GM21717 (cell line): ENCODE measurements at regions not wholly inside any gene's neighbourhood (a gene's known extent, or its start where the extent isn't known, plus 50 kb on each side); places are given as distances from the start of the nearest gene placed in this dataset.
"Not testable (repeated sequence)": the region's sequence is repeated elsewhere in the genome, so short reads cannot be mapped to it uniquely, and the experiment has no call there.

Experiments used
- ATAC-seq: cut with Tn5 transposase; IDR thresholded peaks from one replicate; pipeline ENCODE4 v1.9.1; 2021; ENCODE audit warnings: mild to moderate bottlenecking, moderate library complexity; ENCODE audit not compliant: unreplicated experiment

DNA sequence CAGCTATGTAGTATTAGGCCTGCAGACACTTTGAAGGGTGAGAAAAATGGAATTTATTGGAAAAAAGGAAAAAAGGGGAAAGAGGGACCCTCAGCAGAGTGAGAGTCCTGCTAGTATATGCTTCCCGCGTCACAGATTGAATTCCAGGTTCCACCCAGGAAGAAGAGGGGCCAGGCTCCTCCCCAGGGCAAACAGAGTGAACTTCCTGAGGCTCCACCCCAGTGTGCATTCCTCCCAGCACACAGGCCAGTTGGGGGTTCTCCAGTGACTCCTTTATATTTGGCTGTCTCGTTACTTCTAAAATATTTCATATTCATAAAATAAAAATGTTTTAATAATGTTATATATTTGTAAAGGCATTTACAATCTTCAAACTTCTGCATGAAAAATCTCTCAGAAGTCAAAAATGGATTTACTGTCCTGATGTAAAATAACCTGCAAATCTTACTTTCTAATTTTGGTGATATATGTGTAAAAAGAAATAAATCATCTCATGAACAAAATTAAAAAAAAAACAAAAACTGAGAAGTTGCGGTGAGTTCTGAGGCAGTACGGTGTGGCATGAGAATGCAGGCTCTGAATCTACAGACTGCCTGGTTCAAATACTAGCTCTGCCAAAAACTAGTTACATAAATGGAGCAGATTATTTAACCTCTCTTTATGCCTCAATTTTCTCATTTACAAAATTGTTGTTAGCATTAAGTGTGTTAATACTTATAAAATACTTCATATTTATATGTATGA, 175.8 kb upstream of the P2RY1 start:
- ATAC-seq, result no peak

DNA sequence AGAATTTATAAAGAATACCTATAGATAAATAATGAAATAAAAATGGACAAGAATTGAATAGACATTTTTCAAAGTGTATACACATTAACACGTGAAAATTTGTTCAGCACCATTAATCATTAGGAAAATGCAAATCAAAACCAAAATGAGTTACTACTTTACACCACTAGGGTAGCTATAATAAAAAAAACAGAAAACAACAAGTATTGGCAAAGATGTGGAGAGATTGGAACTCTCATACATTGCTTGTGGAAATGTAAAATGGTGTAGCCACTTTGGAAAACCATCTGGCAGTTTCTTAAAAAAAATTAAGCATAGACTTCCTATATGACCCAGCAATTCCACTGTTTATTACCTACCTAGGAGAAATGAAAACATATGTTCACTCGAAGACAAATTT, 172.8 kb upstream of the P2RY1 start:
- ATAC-seq, result no peak

GRCh38 chr3:152664766-152665165, 170.2 kb upstream of the P2RY1 start:
- no peak for ATAC-seq

DNA sequence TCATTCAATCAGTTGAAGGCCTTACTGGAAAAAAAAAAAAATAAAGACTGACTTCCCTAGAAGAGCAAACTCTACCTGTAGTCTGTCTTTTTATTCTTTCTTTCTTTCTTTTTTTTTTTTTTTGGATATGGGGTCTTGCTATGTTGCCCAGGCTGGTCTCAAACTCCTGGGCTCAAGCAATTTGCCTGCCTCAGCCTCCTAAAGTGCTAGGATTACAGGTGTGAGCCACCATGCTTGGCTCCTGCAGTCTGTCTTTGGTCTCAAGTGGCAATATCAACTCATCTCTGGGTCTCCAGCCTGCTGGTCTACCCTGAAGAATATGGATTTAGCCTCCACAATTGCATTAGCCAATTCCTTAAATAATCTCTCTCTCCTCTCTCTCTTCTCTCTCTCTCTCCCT, 167.7 kb upstream of the P2RY1 start:
- no peak for ATAC-seq

DNA sequence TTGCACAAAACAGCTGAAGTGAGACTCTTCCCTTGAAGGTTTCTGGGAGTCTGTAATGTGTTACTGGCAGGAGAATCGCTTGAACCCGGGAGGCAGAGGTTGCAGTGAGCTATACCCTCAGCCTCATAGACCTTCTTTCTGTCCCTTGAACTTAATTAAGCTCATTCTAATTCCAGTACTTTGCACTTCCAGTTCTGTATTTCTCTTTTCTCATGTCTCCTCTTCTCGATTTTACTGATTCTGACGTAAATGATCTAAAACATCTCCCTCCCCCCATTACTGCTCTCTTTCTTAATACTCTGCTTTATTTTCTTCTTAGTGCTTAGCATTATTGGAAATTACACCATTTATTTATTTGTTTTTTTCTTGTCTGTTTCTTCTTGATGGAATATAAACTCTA, 165.4 kb upstream of the P2RY1 start:
- no peak for ATAC-seq

GRCh38 chr3:152671446-152672319, 163.2 kb upstream of the P2RY1 start:
- no peak for ATAC-seq

DNA sequence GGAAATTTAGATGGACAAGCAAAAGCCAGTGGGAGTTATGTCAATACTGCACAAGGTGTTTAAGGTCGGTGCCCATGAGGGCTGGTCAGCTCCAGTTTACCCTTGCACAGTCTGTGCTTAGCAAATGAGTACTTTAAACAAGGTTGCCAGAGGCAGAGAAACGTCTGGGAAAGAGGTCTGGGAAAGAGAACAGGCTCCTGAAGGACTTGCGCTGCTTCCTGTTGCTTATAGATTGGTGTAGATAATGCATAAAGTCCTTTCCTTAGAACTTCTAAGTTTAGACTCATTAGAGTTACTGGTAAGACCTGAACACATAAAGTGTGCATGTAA, 162.6 kb upstream of the P2RY1 start:
- ATAC-seq, result no peak

- no peak for ATAC-seq
Observed at GRCh38 chr3:152676810-152677379, 158.0 kb upstream of the P2RY1 start.

GRCh38 chr3:152677491-152677890, 157.4 kb upstream of the P2RY1 start:
- ATAC-seq, result no peak

DNA sequence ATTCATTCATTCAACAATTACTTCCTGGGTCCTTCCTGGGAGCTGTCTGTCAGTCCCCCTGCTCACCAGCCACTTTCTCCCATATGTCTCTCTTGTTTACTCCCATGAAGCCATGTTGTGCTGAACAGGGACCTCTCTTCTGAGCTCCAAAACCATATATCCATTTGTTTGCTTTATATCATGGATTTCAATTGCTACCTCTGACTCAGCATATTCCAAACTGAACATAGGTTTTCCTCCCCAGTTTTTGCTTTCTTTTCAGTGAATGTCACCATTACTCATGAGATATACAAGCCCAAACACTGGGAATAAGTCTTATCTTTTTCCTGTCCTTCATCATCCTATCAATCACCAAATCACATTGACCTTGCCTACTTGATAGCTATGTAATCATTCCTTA, 152.5 kb upstream of the P2RY1 start:
- ATAC-seq, result no peak

DNA sequence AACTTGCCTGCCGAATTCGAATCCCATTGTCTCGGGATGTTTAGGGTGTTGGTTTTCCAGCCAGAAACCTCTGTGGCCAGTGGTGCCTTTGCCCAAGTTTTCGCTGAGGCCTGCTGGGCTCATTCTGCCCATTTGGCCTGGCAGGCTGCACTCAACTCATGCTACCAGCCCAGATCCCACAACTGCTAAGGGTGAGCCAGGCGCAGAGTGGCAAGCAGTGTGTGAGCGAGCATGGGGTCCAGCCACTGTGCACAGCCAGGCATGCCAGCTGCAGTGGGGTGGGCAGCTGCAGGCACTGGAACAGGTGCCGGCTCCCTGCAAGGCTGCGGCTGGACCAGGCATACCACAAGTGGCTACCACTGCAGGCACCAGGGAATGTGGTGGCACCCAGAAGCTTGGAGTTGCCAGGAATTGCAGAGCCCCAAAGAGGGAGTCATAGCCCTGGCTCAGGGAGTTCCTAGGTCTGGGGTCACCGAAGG, 151.4 kb upstream of the P2RY1 start:
- ATAC-seq, result no peak

GRCh38 chr3:152684279-152684678, 150.7 kb upstream of the P2RY1 start:
- no peak for ATAC-seq

DNA sequence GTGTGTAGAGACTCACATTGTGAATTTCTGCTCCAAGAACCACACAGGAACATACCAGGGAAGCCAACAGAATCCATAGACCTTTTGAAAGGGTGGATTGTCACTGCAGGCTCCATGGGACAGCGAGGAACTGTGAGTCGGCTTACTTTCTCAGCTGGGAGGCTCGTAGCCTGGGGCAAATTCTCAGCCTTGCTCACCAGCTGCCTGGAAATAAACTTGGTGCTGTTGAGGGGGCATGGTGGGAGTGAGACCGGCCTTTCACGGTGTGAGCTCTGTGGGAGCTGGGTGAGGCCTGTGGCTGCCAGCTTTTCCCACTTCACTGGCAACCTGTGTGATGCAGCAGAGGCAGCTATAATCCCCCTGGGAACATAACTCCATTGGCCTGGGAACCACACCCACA, 146.6 kb upstream of the P2RY1 start:
- no peak for ATAC-seq

DNA sequence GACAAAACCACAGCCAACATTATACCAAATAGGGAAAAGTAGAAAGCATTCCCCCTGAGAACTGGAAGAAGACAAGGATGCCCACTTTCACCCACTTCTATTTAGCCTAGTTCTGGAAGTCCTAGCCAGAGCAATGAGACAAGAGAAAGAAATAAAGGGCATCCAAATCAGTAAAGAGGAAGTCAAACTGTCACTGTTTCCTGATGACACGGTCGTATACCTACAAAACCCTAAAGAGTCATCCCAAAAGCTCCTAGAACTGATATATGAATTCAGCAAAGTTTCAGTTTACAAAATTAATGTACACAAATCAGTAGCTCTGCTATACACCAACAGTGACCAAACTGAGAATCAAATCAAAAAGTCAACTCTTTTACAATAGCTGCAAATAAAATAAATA, 142.6 kb upstream of the P2RY1 start:
- not testable (repeated sequence) for ATAC-seq

DNA sequence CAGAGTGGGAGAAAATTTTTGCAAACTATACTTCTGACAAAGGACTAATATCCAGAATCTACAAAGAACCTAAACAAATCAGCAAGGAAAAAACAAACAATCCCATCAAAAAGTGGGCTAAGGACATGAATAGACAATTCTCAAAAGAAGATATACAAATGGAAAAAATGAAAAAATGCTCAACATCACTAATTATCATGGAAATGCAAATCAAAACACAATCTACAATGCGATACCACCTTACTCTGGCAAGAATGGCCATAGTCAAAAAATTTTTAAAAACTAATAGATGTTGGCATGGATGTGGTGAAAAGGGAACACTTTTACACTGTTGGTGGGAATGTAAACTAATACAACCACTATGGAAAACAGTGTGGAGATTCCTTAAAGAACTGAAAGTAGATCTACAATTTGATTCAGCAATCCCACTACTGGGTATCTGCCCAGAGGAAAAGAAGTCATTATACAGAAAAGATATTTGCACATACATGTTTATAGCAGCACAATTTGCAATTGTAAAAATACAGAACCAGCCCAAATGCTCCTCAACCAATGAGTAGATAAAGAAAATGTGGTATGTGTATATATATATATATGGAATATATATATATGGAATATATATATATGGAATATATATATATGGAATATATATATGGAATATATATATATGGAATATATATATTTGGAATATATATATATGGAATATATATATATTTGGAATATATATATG, 141.2 kb upstream of the P2RY1 start:
- not testable (repeated sequence) for ATAC-seq

- ATAC-seq, result no peak
Observed at GRCh38 chr3:152695840-152696239, 139.1 kb upstream of the P2RY1 start.

GRCh38 chr3:152696962-152697361, 138.0 kb upstream of the P2RY1 start:
- ATAC-seq, result no peak

DNA sequence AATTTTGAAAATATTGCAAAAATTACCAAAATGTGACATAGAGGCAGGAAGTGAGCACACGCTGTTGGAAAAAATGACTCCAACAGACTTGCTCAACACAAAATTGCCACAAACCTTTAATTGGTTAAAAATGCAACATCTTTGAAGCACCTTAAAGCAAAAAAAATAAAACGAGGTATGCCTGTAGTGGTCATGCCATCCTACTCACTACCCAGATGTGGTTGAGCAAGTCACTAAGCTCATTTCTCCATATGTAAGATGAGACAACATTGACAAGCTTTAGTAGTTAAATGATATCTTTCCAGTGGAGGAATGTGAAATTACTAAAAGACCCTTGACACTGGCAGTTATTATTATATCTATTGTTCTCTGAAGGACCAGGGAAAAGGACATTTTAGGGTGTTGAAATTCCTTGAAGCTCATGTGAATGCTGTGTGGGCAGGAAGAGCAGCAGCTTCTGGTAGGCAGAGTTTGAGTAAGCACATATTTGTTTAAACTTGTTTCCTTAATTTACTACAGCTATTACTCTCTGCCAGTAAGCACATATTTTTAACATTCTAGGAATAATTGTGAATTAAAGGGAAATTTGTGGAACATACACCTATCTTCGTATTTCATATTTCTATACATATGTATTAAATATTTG, 131.6 kb upstream of the P2RY1 start:
- no peak for ATAC-seq

DNA sequence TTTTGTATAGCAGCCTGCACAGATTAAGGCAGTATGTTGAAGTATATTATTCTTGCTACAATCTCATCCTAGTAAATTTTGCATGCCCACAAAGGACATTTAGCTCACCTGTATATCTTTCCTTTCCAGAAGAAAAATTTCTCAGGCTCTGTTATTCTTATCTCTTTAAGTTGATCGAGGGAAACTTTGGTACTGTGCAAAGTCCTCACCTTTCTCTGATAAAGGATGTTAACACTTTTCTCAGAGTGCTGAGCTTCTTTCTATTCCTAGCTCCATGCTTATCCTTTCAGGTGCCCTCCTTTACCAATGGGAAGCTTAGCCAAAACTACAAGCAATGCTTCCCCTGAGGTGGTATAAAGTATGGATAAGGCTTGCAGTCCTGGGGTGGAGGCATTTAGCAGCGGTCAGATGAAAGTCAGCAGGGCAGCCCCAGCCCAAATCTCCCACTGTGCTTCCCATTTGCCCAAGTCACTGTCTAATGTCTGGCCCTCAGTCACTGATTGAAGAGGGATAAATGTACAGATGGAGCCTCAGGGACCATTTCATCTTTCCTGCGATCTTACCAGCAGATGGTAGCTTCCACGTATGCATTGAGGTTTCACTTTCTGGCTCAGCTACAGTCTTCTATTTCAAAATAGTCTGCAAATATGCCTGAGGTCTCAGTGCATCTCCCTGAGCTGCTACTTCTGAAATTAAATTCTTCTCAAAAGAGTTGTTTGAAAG, 127.8 kb upstream of the P2RY1 start:
- ATAC-seq, result peak; percentile 52

DNA sequence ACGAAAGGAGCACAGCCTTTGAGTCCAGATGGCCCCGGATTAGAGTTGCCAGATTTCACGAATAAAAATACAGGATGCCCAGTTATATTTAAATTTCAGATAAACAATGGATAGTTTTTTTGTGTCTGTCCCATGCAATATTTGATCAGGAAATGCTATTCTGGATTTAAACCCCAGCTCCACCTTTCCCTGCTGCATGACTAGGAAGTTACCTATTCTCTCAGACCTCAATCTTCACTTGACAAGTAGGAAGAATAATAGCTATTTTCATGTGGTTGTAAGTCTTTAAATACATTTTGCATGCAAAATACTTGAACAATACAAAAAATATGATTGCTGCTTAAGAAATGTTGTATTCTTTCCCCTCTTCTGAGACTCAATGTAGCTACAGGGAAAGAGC, 125.3 kb upstream of the P2RY1 start:
- ATAC-seq, result no peak
